ENCODE measurements at regions not wholly inside any gene's neighbourhood (a gene's known extent, or its start where the extent isn't known, plus 50 kb on each side); places are given as distances from the start of the nearest gene placed in this dataset.

DNA sequence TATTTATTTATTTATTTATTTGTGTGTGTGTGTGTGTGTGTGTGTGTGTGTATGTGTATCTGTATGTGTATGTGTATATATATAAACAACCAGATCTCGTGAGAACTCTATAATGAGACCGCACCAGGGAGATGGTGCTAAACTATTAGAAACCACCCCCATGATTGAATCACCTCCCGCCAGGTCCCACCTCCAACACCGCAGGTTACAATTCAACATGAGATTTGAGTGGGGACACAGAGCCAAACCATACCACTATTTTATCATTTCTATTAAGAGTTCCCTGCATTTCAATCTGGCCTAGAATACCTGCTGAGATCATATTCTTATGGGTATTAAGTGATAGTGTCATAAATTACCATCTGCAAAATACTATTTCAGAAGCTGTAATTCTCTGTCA, 243.8 kb upstream of the PLEKHG7 start:
- no peak for DNase-seq

- no peak for DNase-seq
These were observed 245.2 kb upstream of the PLEKHG7 start for GRCh38 chr12:92457458-92458180.

GRCh38 chr12:92452763-92453162, 250.0 kb upstream of the PLEKHG7 start:
- DNase-seq: no peak

DNA sequence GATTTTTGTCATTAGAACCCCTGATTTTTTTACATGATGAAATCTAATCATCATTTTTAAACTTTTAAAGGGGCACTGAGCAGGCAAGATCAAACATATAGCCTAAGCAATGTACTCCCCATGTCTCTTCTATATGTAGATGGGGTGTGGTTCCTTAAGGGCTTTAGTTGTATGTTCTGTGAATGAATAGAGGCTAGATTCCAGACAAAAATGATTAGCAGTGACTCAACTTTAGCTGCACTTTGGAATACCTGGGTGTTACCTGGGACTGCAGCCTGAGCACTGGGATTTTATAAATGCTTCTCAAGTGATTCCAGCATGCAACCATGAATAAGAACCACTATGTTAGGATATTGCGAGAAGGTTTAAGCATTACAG, 256.7 kb upstream of the PLEKHG7 start:
- DNase-seq: no peak

DNA sequence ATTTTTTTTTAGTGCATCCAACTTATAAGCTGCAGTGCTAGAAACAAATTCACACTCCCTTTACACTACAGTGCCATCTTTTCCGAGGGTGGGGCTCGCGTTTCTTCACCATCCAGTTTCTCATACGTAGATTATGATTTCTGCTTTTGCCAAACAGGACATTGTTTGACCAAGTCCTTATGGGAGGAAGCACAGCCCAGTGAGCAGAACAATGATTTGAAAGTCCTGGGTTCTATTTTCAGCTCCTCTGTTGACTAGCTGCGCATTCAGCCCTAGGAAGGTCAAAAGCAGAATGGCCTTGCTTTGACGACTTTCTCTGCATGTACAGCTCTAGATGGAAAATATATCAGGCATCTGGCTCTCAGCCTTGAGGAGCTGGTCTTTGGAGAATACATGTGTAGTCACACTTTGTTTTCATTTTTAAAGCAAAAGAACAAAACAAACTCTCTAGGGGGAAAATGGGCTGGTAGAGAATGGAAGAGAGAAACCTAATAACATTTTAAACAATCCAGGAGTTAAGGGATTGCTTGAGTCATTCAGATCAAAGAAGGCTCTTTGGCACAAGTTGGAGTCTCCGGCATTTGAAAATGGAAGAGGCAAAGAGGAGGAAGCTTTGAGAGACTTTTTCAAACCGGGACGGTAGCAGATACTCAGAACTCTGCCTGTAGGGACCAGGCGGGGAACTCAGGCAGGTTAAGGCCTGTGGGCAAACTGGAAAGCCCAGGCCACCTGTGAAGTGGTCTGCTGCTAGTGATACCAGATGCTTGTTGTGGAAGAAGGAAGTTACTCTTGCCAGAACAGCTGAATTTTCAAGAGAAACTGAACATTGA, 257.3 kb upstream of the PLEKHG7 start:
- DNase-seq: no peak

- no peak for DNase-seq
These were observed 258.0 kb upstream of the PLEKHG7 start for GRCh38 chr12:92444763-92445162.

- DNase-seq: no peak
These were observed 260.0 kb upstream of the PLEKHG7 start for GRCh38 chr12:92442782-92443181.

GRCh38 chr12:92440072-92440471, 262.7 kb upstream of the PLEKHG7 start:
- no peak for DNase-seq

DNA sequence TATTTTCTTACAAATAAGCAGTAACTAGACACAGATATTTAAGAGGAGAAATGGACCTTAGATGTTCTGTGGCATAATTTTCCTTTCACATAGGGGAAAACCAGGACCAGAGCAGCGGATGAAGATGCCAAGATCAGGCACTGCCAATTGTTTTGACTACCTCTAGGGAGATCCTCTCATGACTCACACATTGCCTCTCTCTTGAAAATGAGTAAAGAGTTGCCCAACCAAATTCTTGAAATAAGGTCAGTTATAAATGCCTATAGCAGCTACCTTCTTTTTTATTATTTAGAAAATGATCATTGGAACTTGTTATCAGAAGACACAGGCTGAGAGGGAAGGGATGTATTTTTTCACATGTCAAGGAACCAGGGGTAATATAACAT, 263.4 kb upstream of the PLEKHG7 start:
- no peak for DNase-seq

DNA sequence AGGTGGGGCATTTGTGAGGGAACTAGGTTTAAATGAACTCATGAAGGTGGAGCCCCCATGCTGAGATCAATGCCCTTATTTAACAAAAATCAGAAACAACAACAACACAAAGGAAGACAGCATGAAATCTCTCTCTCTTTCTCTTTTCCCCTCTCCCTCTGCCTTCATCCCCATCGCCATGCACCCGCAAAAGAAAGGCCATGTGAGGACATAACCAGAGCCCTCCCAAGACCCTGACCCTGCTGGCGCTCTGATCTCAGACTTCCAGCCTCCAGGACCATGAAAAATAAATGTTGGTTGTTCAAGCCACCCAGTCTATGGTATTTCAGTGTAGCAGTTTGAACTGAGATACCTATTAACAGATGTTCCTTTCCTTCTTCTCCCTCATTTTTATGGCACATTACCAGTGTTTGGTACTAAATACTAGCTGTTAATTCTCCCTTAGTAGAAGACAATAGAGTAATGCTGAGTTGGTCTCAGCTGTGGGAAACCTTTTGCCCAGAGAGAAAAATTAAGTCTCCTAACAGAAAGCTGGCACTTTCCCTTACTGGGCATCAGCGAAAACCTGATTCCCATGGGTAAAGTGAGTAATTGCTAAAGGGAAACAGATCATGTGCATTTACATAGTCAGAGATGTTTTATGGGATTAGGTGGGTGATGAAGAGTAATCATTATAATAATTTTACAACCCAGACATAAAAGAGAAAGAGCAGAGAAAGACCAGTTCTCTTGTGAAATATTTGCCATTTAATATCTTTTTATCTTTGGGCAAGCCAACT, 264.0 kb upstream of the PLEKHG7 start:
- DNase-seq: no peak

DNA sequence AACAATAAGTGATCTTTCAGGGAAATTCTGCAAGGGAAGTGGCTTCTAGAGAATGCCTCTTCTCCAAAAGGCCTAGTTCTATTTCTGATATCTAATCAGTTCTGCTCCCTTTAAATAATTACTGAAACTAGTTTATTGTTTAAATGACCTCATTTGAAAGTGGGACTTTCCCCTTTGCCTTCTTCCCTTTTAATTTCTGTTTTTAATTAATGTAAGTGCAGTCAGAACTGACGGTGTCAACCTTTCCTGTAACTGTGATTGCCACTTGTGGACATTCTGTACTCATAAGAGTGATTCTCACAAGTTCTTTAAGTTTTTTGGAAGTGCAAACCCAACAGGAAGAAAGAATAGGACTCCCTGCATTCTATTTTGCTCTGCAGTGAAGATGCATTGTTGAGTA, 265.3 kb upstream of the PLEKHG7 start:
- no peak for DNase-seq

GRCh38 chr12:92436856-92437255, 265.9 kb upstream of the PLEKHG7 start:
- no peak for DNase-seq

- no peak for DNase-seq
These were observed 268.2 kb upstream of the PLEKHG7 start for GRCh38 chr12:92434607-92435025.

- DNase-seq: no peak
These were observed 269.9 kb upstream of the PLEKHG7 start for GRCh38 chr12:92432724-92433441.

- no peak for DNase-seq
These were observed 271.6 kb upstream of the PLEKHG7 start for GRCh38 chr12:92431146-92431545.

GRCh38 chr12:92426332-92426731, 276.5 kb upstream of the PLEKHG7 start:
- DNase-seq: no peak

DNA sequence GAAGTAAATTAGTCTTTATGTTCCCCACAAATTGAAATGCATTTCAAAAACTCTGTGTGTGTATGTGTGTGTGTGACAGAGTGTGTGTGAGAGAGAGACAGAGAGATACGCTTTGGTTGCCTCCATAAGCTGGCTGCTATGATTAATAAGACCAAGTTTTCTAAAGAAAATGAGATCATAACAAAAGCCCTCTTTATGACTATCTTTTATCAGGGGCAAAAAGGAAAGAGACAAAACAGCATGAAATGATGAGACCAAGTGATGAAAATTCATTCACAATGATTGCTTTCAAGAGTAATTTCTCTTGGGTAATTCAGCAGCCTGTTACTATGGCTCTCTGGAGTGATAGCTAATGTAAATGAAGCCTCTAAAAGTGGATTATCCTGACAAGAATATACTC, 277.6 kb upstream of the PLEKHG7 start:
- no peak for DNase-seq

DNA sequence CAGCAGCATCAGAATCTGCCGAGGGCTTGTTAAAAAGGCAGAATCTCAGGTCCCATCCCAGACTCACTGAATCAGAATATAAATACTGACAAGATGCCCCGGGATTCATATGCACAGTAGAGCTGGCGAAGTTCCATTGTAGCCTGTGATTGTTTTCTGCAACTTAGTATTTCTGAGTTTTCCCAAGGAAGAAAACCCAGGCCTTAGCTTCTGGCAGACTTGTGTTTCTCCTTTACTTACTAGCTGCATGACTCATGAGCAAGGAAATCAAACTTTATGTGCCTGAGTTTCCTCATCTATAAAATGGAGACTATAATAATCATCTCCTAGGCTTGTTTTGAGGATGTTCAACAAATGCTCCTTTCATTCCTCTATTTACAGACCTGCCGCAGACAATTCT, 278.5 kb upstream of the PLEKHG7 start:
- no peak for DNase-seq

DNA sequence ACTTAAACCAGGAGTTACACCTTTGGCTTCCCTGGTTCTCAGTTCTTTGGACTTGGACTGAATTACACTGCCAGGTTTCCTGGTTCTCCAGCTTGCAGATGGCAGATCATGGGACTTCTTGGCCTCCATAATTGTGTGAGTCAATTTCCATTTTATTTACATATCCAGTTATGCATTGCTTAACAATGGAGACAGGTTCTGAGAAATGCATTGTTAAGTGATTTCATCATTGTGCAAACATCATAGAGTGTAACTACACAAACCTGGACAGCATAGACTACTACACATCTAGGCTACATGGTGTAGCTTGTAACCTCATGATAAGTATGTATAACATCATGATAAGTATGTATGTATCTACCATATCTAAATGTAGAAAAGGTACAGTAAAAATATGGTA, 276.1 kb upstream of the BTG1 start:
- no peak for DNase-seq

DNA sequence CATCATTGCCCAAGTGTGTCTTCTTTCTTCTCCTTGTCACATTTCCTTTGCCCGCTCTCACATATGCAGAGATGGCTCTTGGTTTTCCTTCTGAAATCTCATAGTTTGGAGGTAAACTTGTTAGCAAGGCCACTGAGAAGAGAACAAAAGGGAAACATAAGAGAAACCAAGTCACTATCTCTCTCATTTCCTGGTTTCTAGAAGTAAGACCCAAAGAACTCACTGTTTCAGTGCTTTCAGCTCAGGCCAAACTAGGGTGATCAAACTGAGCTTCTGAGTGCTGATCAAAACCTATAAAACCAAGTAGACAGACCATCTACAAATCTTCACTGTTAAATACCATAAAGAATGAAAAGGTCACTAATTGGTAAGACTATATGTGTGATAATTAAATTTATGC, 275.4 kb upstream of the BTG1 start:
- no peak for DNase-seq

- no peak for DNase-seq
These were observed 273.6 kb upstream of the BTG1 start for GRCh38 chr12:92419201-92419600.

DNA sequence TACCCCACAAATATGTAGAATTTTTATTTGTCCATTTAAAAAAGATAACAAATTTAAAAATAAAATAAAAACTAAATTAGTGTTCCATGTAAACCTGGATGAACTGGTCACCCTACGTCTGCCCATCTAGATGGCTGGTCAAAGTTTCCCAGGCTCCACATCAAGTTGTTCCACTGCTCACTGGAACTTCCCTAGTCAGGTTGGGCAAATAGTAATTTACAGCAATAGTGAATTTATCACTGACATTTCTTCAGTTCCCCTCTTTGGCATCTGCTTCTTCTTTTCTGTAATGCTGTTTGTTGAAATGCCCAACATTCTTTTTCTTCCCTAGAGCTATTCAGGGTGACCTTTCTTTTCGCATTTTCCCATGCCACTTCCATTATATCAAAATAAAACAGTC, 272.7 kb upstream of the BTG1 start:
- no peak for DNase-seq

- DNase-seq: no peak
These were observed 271.7 kb upstream of the BTG1 start for GRCh38 chr12:92417373-92417772.
